Thyroid gland (tissue), 4 donors: ENCODE measurements at regions not wholly inside any gene's neighbourhood (a gene's known extent, or its start where the extent isn't known, plus 50 kb on each side); places are given as distances from the start of the nearest gene placed in this dataset.

Experiments
- POLR2A ChIP-seq, 2 donors: fragments of 450-650 bp; IDR thresholded peaks; one replicate each; pipeline ENCODE4 v1.6.1; 2017; ENCODE audit warnings: antibody characterized with exemption in 2 of 2, mild to moderate bottlenecking in 2 of 2, moderate library complexity in 1 of 2
- TF ChIP-seq, protein P1 (sequence below), 6 experiments: fragments of 200-600 bp in 3 of 6; fragments of 450-650 bp in 3 of 6; sonication (generic) in 3 of 6; IDR thresholded peaks; one replicate each; pipeline ENCODE4 v1.5.1; 2016 to 2019; ENCODE audit warnings: antibody characterized with exemption in 6 of 6, mild to moderate bottlenecking in 2 of 6, inconsistent platforms in 1 of 6, moderate library complexity in 1 of 6

DNA sequence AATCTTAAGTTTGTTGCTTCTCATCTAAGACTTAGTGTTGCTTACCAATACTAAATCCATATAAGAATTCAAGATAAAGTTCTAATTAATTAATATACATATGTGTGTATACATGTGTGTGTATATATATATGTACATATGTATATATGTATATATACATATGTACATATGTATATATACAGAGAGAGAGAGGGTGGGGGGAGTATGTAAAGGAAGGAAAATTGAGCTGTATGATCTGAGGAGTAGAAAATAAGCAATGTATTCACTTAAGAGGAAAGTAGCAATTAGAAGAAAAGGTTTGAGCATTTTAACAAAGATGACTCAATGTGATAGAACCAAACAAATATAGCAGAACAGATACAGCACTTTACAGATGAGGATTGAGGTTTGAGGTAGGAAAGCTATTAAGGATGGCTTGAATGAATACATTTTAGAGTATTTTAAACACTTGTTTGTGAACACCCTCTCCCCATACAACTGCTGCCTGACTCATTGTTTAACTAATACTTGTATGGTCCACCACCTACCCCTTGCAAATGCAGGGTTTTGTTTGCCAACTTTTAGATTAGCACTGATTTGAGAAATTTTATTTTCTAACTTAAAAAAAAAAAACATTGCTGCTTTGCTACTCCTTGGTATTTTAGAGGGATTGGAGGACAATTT is 681.1 kb upstream of the CADM2 start:
- TF ChIP-seq, protein P1, sequence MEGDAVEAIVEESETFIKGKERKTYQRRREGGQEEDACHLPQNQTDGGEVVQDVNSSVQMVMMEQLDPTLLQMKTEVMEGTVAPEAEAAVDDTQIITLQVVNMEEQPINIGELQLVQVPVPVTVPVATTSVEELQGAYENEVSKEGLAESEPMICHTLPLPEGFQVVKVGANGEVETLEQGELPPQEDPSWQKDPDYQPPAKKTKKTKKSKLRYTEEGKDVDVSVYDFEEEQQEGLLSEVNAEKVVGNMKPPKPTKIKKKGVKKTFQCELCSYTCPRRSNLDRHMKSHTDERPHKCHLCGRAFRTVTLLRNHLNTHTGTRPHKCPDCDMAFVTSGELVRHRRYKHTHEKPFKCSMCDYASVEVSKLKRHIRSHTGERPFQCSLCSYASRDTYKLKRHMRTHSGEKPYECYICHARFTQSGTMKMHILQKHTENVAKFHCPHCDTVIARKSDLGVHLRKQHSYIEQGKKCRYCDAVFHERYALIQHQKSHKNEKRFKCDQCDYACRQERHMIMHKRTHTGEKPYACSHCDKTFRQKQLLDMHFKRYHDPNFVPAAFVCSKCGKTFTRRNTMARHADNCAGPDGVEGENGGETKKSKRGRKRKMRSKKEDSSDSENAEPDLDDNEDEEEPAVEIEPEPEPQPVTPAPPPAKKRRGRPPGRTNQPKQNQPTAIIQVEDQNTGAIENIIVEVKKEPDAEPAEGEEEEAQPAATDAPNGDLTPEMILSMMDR (IDR thresholded peaks at IDR 0.05), result no peak
- TF ChIP-seq POLR2A (IDR thresholded peaks at IDR 0.05), result no peak
